Neural progenitor cell (in vitro differentiated cells): ENCODE measurements at regions not wholly inside any gene's neighbourhood (a gene's known extent, or its start where the extent isn't known, plus 50 kb on each side); places are given as distances from the start of the nearest gene placed in this dataset.

ENCODE experiments used
- DNase-seq: peaks from one replicate; pipeline ENCODE4 v3.0.0-alpha.2; 2016; ENCODE audit warnings: low spot score
- H2AFZ ChIP-seq: fragments of 200-600 bp; sonication (generic); replicated peaks from 2 replicates; pipeline ENCODE4 v1.6.1; 2016; ENCODE audit warnings: antibody characterized with exemption
- H3F3A ChIP-seq: fragments of 200-600 bp; sonication (generic); 2 replicates; pipeline ENCODE4 v1.6.1; 2016; ENCODE audit warnings: antibody characterized with exemption, low read depth
- H3K27ac ChIP-seq: fragments of 200-600 bp; sonication (generic); 2 replicates; pipeline ENCODE4 v1.5.1; 2016; ENCODE audit warnings: mild to moderate bottlenecking
- H3K27me3 ChIP-seq: fragments of 200-600 bp; sonication (generic); 2 replicates; pipeline ENCODE4 v1.6.1; 2016; ENCODE audit warnings: mild to moderate bottlenecking, moderate library complexity
- H3K36me3 ChIP-seq: fragments of 200-600 bp; sonication (generic); 2 replicates; pipeline ENCODE4 v1.5.1; 2016
- H3K4me1 ChIP-seq: fragments of 200-600 bp; sonication (generic); 2 replicates; pipeline ENCODE4 v1.6.1; 2016; ENCODE audit warnings: mixed run types
- H3K4me2 ChIP-seq: fragments of 200-600 bp; sonication (generic); 2 replicates; pipeline ENCODE4 v1.6.1; 2016
- H3K4me3 ChIP-seq: fragments of 200-600 bp; sonication (generic); 2 replicates; pipeline ENCODE4 v1.5.1; 2016
- H3K79me2 ChIP-seq: fragments of 200-600 bp; sonication (generic); 2 replicates; pipeline ENCODE4 v1.6.1; 2016; ENCODE audit warnings: low read depth
- H3K9ac ChIP-seq: fragments of 200-600 bp; sonication (generic); 2 replicates; pipeline ENCODE4 v1.6.1; 2016
- H3K9me3 ChIP-seq: fragments of 200-600 bp; sonication (generic); 2 replicates; pipeline ENCODE4 v1.5.1; 2016; ENCODE audit warnings: low read depth
- H4K20me1 ChIP-seq: fragments of 200-600 bp; sonication (generic); 2 replicates; pipeline ENCODE4 v1.6.1; 2016; ENCODE audit warnings: low read depth
- H3K27ac Mint-ChIP-seq: 3 replicates; pipeline ENCODE4 v1.8.0; 2021; ENCODE audit warnings: mixed read lengths
- H3K27me3 Mint-ChIP-seq: 2 replicates; pipeline ENCODE4 v1.8.0; 2022; ENCODE audit warnings: low read depth, mild to moderate bottlenecking, inconsistent platforms, moderate library complexity, mixed read lengths; ENCODE audit not compliant: insufficient read depth
- H3K36me3 Mint-ChIP-seq: 3 replicates; pipeline ENCODE4 v1.8.0; 2021; ENCODE audit warnings: mixed read lengths
- H3K4me1 Mint-ChIP-seq: 3 replicates; pipeline ENCODE4 v1.8.0; 2021; ENCODE audit warnings: mixed read lengths
- H3K4me3 Mint-ChIP-seq: 3 replicates; pipeline ENCODE4 v1.8.0; 2021; ENCODE audit warnings: mild to moderate bottlenecking, moderate library complexity, mixed read lengths
- H3K9me3 Mint-ChIP-seq: 3 replicates; pipeline ENCODE4 v1.8.0; 2020; ENCODE audit warnings: mixed read lengths
- EZH2 ChIP-seq: fragments of 200-600 bp; sonication (generic); IDR thresholded peaks from 2 replicates; pipeline ENCODE4 v1.6.1; 2017; ENCODE audit warnings: antibody characterized with exemption, mild to moderate bottlenecking, moderate library complexity
- EZH2phosphoT487 ChIP-seq: fragments of 200-600 bp; sonication (generic); IDR thresholded peaks from 2 replicates; pipeline ENCODE4 v1.6.1; 2017; ENCODE audit warnings: antibody characterized with exemption
- TF ChIP-seq, protein P1 (sequence below): fragments of 200-600 bp; sonication (generic); IDR thresholded peaks from 2 replicates; pipeline ENCODE4 v1.5.1; 2017; ENCODE audit warnings: antibody characterized with exemption, mild to moderate bottlenecking

GRCh38 chr10:50991456-50992355, 82.6 kb upstream of the PRKG1 start:
- DNase-seq, result peak; percentile 58
- Histone ChIP-seq H3K27me3 (peaks cover 60% of the 10 kb centered on the region), H3K4me1 (peaks cover 17% of the 10 kb centered on the region), H3K4me2 (peak overlapping the region; percentile 100), H3F3A (peaks cover 16% of the 10 kb centered on the region), H3K4me3 (peak overlapping the region; percentile 86), H2AFZ (peak overlapping the region; percentile 87), H3K9me3 (no peaks in the 10 kb centered on the region), H3K79me2 (no peaks in the 10 kb centered on the region), H3K27ac (no peak overlapping the region), H3K36me3 (no peaks in the 10 kb centered on the region), H3K9ac (no peak overlapping the region), H4K20me1 (peaks cover 8% of the 10 kb centered on the region)
- Mint-ChIP-seq H3K27me3 (peaks cover 30% of the 10 kb centered on the region), H3K27ac (no peak overlapping the region), H3K4me3 (peak overlapping the region; percentile 94), H3K36me3 (no peaks in the 10 kb centered on the region), H3K4me1 (peaks cover 15% of the 10 kb centered on the region), H3K9me3 (no peaks in the 10 kb centered on the region)
- no peak for TF ChIP-seq EZH2
- TF ChIP-seq, protein P1, sequence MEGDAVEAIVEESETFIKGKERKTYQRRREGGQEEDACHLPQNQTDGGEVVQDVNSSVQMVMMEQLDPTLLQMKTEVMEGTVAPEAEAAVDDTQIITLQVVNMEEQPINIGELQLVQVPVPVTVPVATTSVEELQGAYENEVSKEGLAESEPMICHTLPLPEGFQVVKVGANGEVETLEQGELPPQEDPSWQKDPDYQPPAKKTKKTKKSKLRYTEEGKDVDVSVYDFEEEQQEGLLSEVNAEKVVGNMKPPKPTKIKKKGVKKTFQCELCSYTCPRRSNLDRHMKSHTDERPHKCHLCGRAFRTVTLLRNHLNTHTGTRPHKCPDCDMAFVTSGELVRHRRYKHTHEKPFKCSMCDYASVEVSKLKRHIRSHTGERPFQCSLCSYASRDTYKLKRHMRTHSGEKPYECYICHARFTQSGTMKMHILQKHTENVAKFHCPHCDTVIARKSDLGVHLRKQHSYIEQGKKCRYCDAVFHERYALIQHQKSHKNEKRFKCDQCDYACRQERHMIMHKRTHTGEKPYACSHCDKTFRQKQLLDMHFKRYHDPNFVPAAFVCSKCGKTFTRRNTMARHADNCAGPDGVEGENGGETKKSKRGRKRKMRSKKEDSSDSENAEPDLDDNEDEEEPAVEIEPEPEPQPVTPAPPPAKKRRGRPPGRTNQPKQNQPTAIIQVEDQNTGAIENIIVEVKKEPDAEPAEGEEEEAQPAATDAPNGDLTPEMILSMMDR, result no peak
- no peak for TF ChIP-seq EZH2phosphoT487

DNA sequence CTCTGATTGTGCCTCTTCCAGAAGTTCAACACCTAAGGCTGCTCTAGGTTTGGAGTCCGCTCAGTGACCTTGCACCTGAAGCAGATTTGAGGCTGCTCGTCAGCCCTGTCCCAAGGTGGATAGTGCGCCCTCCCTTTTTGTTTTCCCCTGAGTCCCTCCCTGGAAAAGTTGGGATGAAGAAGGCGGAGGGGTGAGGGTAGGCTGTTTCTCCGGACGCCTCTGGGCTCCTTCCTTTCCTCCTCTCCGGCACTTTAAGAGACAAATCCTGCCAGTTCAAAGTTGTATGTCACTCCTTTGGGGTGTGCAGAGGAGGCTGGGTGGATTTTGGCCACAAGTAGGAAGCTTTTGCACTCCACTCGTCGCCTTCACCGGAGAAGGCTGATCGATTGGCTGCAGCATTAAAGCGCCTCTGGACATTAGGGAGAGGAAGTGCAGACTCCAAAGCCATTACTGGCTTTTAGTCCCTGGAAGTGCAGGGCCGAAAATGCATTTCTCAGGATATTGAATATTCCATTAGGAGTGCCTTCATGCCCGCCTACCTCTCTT, 81.9 kb upstream of the PRKG1 start:
- Mint-ChIP-seq H3K27me3 (peaks cover 29% of the 10 kb centered on the region), H3K4me3 (peak overlapping the region; percentile 87), H3K4me1 (peaks cover 15% of the 10 kb centered on the region), H3K9me3 (no peaks in the 10 kb centered on the region), H3K36me3 (no peaks in the 10 kb centered on the region), H3K27ac (no peak overlapping the region)
- peaks cover 8% of the 10 kb centered on the region for H4K20me1 ChIP-seq
- H3K4me2 ChIP-seq, result peak overlapping the region; percentile 100
- TF ChIP-seq EZH2 (peak; percentile 49), EZH2phosphoT487 (no peak)
- TF ChIP-seq, protein P1, result no peak
- H2AFZ ChIP-seq, result peak overlapping the region; percentile 19
- H3K4me1 ChIP-seq, result peaks cover 17% of the 10 kb centered on the region
- H3K79me2 ChIP-seq, result no peaks in the 10 kb centered on the region
- no peak overlapping the region for H3K9ac ChIP-seq
- peak; percentile 19 for DNase-seq
- no peaks in the 10 kb centered on the region for H3K9me3 ChIP-seq
- peaks cover 16% of the 10 kb centered on the region for H3F3A ChIP-seq
- H3K4me3 ChIP-seq, result peak overlapping the region; percentile 86
- no peak overlapping the region for H3K27ac ChIP-seq
- no peaks in the 10 kb centered on the region for H3K36me3 ChIP-seq
- H3K27me3 ChIP-seq, result peaks cover 60% of the 10 kb centered on the region

GRCh38 chr10:50992972-50993766, 81.1 kb upstream of the PRKG1 start:
- no peak overlapping the region for H2AFZ ChIP-seq

More at GRCh38 chr10:50992972-50993766, 81.1 kb upstream of the PRKG1 start:
- H3K27ac ChIP-seq, result no peak overlapping the region
- no peaks in the 10 kb centered on the region for H3K9me3 ChIP-seq
- peak overlapping the region; percentile 87 for H3K4me3 Mint-ChIP-seq
- TF ChIP-seq, protein P1, result no peak
- no peak for TF ChIP-seq EZH2phosphoT487
- H3K79me2 ChIP-seq, result no peaks in the 10 kb centered on the region
- H3K36me3 Mint-ChIP-seq, result no peaks in the 10 kb centered on the region
- DNase-seq, result peak; percentile 43
- peaks cover 8% of the 10 kb centered on the region for H4K20me1 ChIP-seq
- peaks cover 15% of the 10 kb centered on the region for H3K4me1 Mint-ChIP-seq
- no peak overlapping the region for H3K27ac Mint-ChIP-seq
- peaks cover 29% of the 10 kb centered on the region for H3K27me3 Mint-ChIP-seq
- H3K36me3 ChIP-seq, result no peaks in the 10 kb centered on the region
- H3K4me1 ChIP-seq, result peaks cover 17% of the 10 kb centered on the region
- peak overlapping the region; percentile 100 for H3K4me2 ChIP-seq
- H3K9me3 Mint-ChIP-seq, result no peaks in the 10 kb centered on the region
- peak overlapping the region; percentile 86 for H3K4me3 ChIP-seq
- H3K9ac ChIP-seq, result no peak overlapping the region
- peaks cover 56% of the 10 kb centered on the region for H3K27me3 ChIP-seq
- H3F3A ChIP-seq, result peaks cover 16% of the 10 kb centered on the region
